Upper lobe of right lung (tissue), 1 donor: ENCODE measurements at regions not wholly inside any gene's neighbourhood (a gene's known extent, or its start where the extent isn't known, plus 50 kb on each side); places are given as distances from the start of the nearest gene placed in this dataset.

ENCODE experiments used
- ATAC-seq: fragments of 200-7000 bp; cut with Tn5 transposase; one replicate; pipeline ENCODE4 v1.9.1; 2020; ENCODE audit warnings: mild to moderate bottlenecking, moderate library complexity
- DNase-seq: peaks from one replicate; pipeline ENCODE4 v3.0.0-alpha.2; 2020
- H3K27ac ChIP-seq: fragments of 200-600 bp; one replicate; pipeline ENCODE4 v1.8.0; 2022
- H3K27me3 ChIP-seq: fragments of 200-600 bp; one replicate; pipeline ENCODE4 v1.8.0; 2022; ENCODE audit warnings: mild to moderate bottlenecking
- H3K36me3 ChIP-seq: fragments of 200-600 bp; one replicate; pipeline ENCODE4 v1.8.0; 2022
- H3K4me1 ChIP-seq: fragments of 200-600 bp; one replicate; pipeline ENCODE4 v1.8.0; 2022
- H3K4me3 ChIP-seq: fragments of 200-600 bp; one replicate; pipeline ENCODE4 v1.8.0; 2022; ENCODE audit warnings: mild to moderate bottlenecking
- H3K9me3 ChIP-seq: fragments of 200-600 bp; one replicate; pipeline ENCODE4 v1.8.0; 2022
- intact Hi-C: fragments of 100-400 bp; cut with DNase I; formaldehyde crosslinking; loops from one replicate; pipeline ENCODE4 v1.11.0; 2022
- TF ChIP-seq, protein P1 (sequence below): fragments of 200-600 bp; IDR thresholded peaks from one replicate; pipeline ENCODE4 v1.8.0; 2022; ENCODE audit warnings: antibody characterized with exemption
- donor health status: DM: no; HTN: yes; CAD: no; lungs with severe emphysema.

DNA sequence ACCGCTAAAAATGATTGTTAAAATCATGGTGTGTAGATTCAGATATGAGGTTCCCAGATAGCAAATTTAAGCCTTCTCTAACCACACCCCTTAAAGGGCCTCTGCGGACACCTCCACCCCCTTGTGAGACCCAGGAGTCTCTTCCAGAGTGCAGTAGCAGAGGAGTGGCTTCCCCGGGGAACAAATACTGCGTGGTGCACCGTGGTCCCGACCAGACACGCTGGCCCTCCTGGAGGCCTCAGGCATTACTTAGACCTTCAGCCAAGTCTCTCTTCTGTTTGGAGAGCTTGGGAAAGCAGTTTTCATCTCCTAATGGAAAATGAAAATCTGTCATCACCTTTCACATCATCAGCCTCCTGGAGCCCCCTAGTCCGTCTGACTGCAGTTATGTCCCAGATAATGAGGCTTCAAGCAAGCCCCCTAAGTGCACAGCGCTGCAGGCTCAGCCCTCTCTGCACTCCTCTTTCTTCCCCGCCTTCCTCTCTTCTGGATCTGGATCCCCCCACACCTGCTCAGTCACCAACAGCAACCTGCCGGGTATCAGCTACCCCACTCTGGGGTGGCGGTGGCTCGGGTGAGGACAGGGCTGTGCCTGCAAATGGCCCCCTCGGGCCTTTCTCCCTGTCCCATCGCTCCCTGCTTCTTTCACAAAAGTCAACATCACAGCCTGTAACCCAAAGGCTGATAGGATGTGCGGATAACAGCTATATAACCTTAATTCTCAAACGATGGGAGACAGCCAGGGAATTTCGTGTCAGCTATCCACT is 58.8 kb upstream of the TAGAP start:
- no peaks in the 10 kb centered on the region for H3K27me3 ChIP-seq
- peaks cover 14% of the 10 kb centered on the region for H3K4me1 ChIP-seq
- no peak overlapping the region for H3K4me3 ChIP-seq
- H3K36me3 ChIP-seq, result no peaks in the 10 kb centered on the region
- DNase-seq (no peak), ATAC-seq (no peak)
- intact Hi-C loops, result loop anchor here (10.0 kb wide), 1 partner anchor 59 kb away; the partner anchor contains the start of gene TAGAP
- TF ChIP-seq, protein P1, sequence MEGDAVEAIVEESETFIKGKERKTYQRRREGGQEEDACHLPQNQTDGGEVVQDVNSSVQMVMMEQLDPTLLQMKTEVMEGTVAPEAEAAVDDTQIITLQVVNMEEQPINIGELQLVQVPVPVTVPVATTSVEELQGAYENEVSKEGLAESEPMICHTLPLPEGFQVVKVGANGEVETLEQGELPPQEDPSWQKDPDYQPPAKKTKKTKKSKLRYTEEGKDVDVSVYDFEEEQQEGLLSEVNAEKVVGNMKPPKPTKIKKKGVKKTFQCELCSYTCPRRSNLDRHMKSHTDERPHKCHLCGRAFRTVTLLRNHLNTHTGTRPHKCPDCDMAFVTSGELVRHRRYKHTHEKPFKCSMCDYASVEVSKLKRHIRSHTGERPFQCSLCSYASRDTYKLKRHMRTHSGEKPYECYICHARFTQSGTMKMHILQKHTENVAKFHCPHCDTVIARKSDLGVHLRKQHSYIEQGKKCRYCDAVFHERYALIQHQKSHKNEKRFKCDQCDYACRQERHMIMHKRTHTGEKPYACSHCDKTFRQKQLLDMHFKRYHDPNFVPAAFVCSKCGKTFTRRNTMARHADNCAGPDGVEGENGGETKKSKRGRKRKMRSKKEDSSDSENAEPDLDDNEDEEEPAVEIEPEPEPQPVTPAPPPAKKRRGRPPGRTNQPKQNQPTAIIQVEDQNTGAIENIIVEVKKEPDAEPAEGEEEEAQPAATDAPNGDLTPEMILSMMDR, result no peak
- no peak overlapping the region for H3K27ac ChIP-seq
- H3K9me3 ChIP-seq, result no peaks in the 10 kb centered on the region

DNA sequence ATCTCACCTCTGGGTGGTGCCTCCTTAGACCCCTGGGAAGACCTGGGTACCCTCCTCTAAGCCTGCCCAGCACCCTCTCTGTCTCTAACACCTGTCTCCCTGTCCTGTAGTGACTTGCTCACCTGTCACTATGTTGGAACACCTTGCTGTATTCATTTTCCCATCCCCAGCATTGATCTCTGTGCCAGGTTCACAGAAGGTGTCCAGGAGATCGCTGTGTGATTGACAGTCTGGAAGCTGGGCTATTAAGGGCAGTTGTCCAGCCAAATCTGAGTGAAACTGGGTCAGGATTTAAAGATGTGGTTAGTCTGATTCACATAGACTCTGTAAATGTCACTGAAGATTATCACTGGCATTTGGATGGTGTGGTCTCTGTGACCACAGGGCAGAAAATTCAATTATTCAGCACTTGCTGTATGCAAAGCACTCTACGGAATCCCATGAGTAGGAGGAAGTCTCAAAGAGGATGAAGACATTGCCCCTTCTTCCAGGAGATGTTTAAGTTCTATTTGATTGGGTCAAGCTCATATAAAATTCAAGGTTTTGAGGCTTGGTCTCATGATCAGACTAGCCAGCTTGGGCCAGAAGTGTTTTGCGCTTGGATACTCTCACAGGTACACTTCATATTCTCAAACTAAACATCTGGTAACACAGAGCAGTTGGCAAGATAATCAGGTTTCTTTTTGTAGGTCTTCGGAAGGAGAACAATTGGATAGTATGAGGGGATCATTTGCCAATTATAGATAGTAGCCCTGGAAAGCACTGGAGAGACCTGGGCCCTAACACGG is 57.8 kb upstream of the TAGAP start:
- TF ChIP-seq, protein P1, result no peak
- DNase-seq (no peak), ATAC-seq (no peak)
- Histone ChIP-seq H3K9me3 (no peaks in the 10 kb centered on the region), H3K4me3 (no peak overlapping the region), H3K4me1 (peaks cover 14% of the 10 kb centered on the region), H3K36me3 (no peaks in the 10 kb centered on the region), H3K27me3 (no peaks in the 10 kb centered on the region), H3K27ac (no peak overlapping the region)
- intact Hi-C loops, result loop anchor here (10.0 kb wide), 1 partner anchor 58 kb away; the partner anchor contains the start of gene TAGAP

DNA sequence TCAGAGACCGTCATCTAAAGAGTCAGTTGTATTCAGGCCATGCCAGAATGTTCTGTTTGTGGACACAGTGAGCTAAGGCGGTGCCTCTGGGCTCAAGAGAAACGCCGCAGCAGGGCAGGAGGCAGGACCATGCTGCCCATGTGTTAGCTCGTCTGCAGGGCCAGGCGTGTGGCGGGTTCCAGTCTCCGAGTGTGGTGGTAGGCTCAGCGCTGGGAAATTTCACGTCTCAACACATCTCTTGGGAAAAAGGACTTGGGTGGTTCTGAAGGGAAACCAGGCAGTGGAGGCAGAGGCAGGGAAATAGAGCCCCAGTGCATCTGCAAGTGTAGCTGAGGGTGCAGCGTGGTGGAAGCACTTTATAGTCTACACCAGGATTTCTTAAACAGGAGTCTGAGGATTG is 56.9 kb upstream of the TAGAP start:
- H3K36me3 ChIP-seq, result no peaks in the 10 kb centered on the region
- H3K27ac ChIP-seq, result no peak overlapping the region
- intact Hi-C loops, result loop anchor here (10.0 kb wide), 1 partner anchor 57 kb away; the partner anchor contains the start of gene TAGAP
- no peak for ATAC-seq
- H3K4me1 ChIP-seq, result peaks cover 14% of the 10 kb centered on the region
- TF ChIP-seq, protein P1, result no peak
- H3K4me3 ChIP-seq, result no peak overlapping the region
- H3K9me3 ChIP-seq, result no peaks in the 10 kb centered on the region
- no peak for DNase-seq
- H3K27me3 ChIP-seq, result no peaks in the 10 kb centered on the region

DNA sequence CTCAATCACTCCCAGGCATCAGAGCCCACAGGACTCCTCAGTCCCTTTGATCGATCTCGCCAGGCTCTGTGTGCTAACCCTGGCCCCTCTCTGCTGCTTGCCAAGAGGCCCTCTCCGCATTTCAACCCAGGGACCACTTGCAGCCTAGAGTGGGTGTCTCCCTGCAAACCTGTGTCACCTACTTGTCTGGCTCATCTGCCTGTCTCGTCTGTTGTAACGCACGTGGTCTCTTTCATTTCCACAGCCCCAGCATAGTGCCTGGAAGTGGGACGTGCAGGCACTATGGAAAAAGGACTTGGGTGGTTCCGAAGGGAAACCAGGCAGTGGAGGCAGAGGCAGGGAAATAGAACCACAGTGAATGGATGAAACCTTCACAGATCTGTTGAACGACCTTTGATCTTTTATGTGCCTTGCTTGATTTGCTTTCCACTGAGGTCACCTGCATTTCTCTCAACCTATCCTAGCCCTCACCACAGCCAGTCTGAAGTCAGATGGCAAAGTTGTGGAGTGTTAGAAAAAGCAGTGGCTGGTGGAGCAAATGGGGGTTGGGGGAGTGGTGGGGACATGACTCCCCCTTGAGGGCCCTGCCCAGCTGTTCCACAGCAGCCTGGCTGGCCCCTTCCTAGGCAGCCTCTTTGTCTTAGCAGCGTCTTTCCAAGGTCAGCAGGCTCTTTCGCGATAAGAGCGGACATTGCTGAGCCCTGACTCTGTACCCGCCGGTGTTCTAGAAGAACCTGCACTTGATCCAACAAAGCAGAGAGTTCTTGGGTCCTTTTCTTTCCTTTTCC is 55.8 kb upstream of the TAGAP start:
- H3K27me3 ChIP-seq, result no peaks in the 10 kb centered on the region
- ATAC-seq (no peak), DNase-seq (no peak)
- H3K4me1 ChIP-seq, result peaks cover 14% of the 10 kb centered on the region
- H3K36me3 ChIP-seq, result no peaks in the 10 kb centered on the region
- intact Hi-C loops, result loop anchor here (10.0 kb wide), 1 partner anchor 56 kb away; the partner anchor contains the start of gene TAGAP
- no peaks in the 10 kb centered on the region for H3K9me3 ChIP-seq
- TF ChIP-seq, protein P1, result no peak
- no peak overlapping the region for H3K4me3 ChIP-seq
- H3K27ac ChIP-seq, result no peak overlapping the region

DNA sequence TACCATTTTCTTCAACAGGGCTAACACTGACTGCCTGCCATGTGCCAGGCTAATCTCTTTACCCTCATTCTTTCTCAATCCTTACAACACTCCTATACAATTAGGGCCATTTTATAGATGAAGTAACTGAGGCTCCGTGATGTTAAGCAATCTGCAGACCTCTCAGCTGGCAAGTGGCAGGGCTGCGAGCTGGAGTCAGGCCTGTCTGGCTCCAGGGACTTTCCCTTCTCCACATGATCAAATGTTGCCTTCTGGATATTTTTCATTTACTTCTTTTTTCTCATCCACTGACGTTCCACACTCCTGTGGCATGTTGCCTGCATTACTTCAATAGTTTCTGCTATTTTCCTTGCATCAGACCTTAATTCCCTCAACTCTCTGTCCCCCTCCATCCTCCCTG is 55.2 kb upstream of the TAGAP start:
- no peak for DNase-seq
- ATAC-seq, result no peak
- Histone ChIP-seq H3K9me3 (no peaks in the 10 kb centered on the region), H3K4me3 (no peak overlapping the region), H3K4me1 (peaks cover 14% of the 10 kb centered on the region), H3K27me3 (no peaks in the 10 kb centered on the region), H3K36me3 (no peaks in the 10 kb centered on the region), H3K27ac (no peak overlapping the region)
- intact Hi-C loops, result loop anchor here (10.0 kb wide), 1 partner anchor 55 kb away; the partner anchor contains the start of gene TAGAP
- TF ChIP-seq, protein P1, result no peak
